ENCODE measurements at regions not wholly inside any gene's neighbourhood (a gene's known extent, or its start where the extent isn't known, plus 50 kb on each side); places are given as distances from the start of the nearest gene placed in this dataset.
A peak's percentile ranks its signal among the peaks of the same experiment; 100 is the strongest.

- TF ChIP-seq, protein P1, sequence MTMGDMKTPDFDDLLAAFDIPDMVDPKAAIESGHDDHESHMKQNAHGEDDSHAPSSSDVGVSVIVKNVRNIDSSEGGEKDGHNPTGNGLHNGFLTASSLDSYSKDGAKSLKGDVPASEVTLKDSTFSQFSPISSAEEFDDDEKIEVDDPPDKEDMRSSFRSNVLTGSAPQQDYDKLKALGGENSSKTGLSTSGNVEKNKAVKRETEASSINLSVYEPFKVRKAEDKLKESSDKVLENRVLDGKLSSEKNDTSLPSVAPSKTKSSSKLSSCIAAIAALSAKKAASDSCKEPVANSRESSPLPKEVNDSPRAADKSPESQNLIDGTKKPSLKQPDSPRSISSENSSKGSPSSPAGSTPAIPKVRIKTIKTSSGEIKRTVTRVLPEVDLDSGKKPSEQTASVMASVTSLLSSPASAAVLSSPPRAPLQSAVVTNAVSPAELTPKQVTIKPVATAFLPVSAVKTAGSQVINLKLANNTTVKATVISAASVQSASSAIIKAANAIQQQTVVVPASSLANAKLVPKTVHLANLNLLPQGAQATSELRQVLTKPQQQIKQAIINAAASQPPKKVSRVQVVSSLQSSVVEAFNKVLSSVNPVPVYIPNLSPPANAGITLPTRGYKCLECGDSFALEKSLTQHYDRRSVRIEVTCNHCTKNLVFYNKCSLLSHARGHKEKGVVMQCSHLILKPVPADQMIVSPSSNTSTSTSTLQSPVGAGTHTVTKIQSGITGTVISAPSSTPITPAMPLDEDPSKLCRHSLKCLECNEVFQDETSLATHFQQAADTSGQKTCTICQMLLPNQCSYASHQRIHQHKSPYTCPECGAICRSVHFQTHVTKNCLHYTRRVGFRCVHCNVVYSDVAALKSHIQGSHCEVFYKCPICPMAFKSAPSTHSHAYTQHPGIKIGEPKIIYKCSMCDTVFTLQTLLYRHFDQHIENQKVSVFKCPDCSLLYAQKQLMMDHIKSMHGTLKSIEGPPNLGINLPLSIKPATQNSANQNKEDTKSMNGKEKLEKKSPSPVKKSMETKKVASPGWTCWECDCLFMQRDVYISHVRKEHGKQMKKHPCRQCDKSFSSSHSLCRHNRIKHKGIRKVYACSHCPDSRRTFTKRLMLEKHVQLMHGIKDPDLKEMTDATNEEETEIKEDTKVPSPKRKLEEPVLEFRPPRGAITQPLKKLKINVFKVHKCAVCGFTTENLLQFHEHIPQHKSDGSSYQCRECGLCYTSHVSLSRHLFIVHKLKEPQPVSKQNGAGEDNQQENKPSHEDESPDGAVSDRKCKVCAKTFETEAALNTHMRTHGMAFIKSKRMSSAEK (CRISPR knock-in tag; IDR thresholded peaks at IDR 0.05; ENCODE audit: borderline replicate concordance): no peak
- TF ChIP-seq, protein P2, sequence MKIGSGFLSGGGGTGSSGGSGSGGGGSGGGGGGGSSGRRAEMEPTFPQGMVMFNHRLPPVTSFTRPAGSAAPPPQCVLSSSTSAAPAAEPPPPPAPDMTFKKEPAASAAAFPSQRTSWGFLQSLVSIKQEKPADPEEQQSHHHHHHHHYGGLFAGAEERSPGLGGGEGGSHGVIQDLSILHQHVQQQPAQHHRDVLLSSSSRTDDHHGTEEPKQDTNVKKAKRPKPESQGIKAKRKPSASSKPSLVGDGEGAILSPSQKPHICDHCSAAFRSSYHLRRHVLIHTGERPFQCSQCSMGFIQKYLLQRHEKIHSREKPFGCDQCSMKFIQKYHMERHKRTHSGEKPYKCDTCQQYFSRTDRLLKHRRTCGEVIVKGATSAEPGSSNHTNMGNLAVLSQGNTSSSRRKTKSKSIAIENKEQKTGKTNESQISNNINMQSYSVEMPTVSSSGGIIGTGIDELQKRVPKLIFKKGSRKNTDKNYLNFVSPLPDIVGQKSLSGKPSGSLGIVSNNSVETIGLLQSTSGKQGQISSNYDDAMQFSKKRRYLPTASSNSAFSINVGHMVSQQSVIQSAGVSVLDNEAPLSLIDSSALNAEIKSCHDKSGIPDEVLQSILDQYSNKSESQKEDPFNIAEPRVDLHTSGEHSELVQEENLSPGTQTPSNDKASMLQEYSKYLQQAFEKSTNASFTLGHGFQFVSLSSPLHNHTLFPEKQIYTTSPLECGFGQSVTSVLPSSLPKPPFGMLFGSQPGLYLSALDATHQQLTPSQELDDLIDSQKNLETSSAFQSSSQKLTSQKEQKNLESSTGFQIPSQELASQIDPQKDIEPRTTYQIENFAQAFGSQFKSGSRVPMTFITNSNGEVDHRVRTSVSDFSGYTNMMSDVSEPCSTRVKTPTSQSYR (CRISPR knock-in tag; IDR thresholded peaks at IDR 0.05): no peak
- no peak for TF ChIP-seq ZNF671 (CRISPR knock-in tag; IDR thresholded peaks at IDR 0.05)
- no peak for TF ChIP-seq ETV6 (CRISPR knock-in tag; IDR thresholded peaks at IDR 0.05)
- TF ChIP-seq FOXK1 (CRISPR knock-in tag; IDR thresholded peaks at IDR 0.05): no peak
- no peak for TF ChIP-seq KAT7 (CRISPR knock-in tag; IDR thresholded peaks at IDR 0.05; ENCODE audit: borderline replicate concordance)
- TF ChIP-seq JAZF1 (CRISPR knock-in tag; IDR thresholded peaks at IDR 0.05): no peak
- TF ChIP-seq IRF1 (CRISPR knock-in tag; IDR thresholded peaks at IDR 0.05): no peak
Observed at GRCh38 chrX:51404445-51404844, 71.8 kb downstream of the NUDT10 start (continued).

DNA sequence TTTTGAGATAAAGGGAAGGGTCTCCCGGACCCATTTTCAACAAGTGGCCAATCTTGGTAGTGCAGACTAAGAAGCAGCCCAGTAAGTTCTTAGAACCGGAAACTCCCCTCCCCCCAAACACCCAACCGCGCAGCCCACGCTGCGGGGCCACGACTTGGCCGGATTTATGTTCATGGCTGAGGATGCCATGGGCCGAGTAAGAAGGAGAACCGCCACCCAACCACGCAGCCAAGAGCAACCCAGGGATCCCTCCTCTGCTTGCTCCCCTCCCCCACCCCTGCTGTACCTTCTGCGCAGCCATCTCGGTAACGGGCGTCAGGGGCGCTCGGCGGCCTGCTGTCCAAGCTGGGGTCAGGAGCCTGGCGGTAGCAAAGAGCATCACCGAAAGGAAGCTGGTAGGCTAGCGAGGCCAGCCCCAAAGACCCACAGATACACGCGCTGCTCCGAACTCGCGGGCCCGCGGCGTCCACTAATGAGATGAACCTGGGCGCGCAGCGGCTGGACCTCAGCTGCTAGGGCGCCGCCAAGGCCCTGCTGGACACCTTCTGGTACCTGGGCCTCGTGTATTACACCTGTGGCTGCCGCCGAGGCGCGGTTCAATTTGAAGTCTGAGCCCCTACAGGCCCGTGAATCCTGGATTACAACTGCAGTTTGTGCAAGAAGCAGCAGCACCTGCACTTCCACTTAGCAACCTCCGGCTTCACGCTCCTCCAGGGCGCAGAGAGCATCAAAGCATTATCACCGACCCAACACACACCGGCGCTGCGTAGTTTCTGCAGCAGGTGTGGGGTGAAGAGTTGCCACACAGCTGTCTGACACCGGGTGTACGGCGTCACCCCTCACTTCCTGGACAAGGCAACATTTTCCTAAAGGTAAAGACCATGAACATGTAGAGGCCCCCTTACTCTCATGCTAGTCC, 63.4 kb downstream of the NUDT10 start:
- H3K4me3 Mint-ChIP-seq: peak overlapping the region; percentile 74
- H3K4me1 Mint-ChIP-seq: 0 out of 2 replicates have a peak, but pooled peaks cover 5% of the 10 kb centered on the region
- DNase-seq (ENCODE audit: low spot score) (peak; percentile 40), ATAC-seq (peak; percentile 93)
- no peaks in the 10 kb centered on the region for H3K27me3 Mint-ChIP-seq (ENCODE audit: low read depth)
- ChIA-PET CTCF (interaction anchor here (0.5 to 2.1 kb wide), 7 partner anchors 25 to 65 kb away, joined by 3 to 13 read pairs (median 4); no protein-coding TSS in a partner anchor), POLR2A (no interaction called here)
- peaks cover 18% of the 10 kb centered on the region for H3K9me3 Mint-ChIP-seq
- H3K36me3 Mint-ChIP-seq: no peaks in the 10 kb centered on the region
- no peak overlapping the region for H3K27ac Mint-ChIP-seq
- TF ChIP-seq, protein P3, sequence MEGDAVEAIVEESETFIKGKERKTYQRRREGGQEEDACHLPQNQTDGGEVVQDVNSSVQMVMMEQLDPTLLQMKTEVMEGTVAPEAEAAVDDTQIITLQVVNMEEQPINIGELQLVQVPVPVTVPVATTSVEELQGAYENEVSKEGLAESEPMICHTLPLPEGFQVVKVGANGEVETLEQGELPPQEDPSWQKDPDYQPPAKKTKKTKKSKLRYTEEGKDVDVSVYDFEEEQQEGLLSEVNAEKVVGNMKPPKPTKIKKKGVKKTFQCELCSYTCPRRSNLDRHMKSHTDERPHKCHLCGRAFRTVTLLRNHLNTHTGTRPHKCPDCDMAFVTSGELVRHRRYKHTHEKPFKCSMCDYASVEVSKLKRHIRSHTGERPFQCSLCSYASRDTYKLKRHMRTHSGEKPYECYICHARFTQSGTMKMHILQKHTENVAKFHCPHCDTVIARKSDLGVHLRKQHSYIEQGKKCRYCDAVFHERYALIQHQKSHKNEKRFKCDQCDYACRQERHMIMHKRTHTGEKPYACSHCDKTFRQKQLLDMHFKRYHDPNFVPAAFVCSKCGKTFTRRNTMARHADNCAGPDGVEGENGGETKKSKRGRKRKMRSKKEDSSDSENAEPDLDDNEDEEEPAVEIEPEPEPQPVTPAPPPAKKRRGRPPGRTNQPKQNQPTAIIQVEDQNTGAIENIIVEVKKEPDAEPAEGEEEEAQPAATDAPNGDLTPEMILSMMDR (IDR thresholded peaks at IDR 0.05): peak; percentile 36; the same call in 1 of the 2 replicates
- TF ChIP-seq AR (CRISPR knock-in tag; IDR thresholded peaks at IDR 0.05): no peak
- TF ChIP-seq JUN (CRISPR knock-in tag; IDR thresholded peaks at IDR 0.05): 0 out of 2 replicates have a peak, but pooled peaks have one; percentile 29
- no peak for TF ChIP-seq GABPB1 (CRISPR knock-in tag; IDR thresholded peaks at IDR 0.05)
- TF ChIP-seq, protein P4, sequence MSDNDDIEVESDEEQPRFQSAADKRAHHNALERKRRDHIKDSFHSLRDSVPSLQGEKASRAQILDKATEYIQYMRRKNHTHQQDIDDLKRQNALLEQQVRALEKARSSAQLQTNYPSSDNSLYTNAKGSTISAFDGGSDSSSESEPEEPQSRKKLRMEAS (CRISPR knock-in tag; IDR thresholded peaks at IDR 0.05): peak; percentile 77
- peak; percentile 19; the same call in 1 of the 2 replicates for TF ChIP-seq FOXK1 (CRISPR knock-in tag; IDR thresholded peaks at IDR 0.05)
- TF ChIP-seq MYBL2 (CRISPR knock-in tag; IDR thresholded peaks at IDR 0.05): peak; percentile 28; the same call in 1 of the 2 replicates
- TF ChIP-seq, protein P5, sequence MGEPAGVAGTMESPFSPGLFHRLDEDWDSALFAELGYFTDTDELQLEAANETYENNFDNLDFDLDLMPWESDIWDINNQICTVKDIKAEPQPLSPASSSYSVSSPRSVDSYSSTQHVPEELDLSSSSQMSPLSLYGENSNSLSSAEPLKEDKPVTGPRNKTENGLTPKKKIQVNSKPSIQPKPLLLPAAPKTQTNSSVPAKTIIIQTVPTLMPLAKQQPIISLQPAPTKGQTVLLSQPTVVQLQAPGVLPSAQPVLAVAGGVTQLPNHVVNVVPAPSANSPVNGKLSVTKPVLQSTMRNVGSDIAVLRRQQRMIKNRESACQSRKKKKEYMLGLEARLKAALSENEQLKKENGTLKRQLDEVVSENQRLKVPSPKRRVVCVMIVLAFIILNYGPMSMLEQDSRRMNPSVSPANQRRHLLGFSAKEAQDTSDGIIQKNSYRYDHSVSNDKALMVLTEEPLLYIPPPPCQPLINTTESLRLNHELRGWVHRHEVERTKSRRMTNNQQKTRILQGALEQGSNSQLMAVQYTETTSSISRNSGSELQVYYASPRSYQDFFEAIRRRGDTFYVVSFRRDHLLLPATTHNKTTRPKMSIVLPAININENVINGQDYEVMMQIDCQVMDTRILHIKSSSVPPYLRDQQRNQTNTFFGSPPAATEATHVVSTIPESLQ (CRISPR knock-in tag; IDR thresholded peaks at IDR 0.05): no peak

All from WTC11 (cell line).